GM19351 (cell line): ENCODE measurements at regions not wholly inside any gene's neighbourhood (a gene's known extent, or its start where the extent isn't known, plus 50 kb on each side); places are given as distances from the start of the nearest gene placed in this dataset.
"Not testable (repeated sequence)": the region's sequence is repeated elsewhere in the genome, so short reads cannot be mapped to it uniquely, and the experiment has no call there.

Source experiments
- ATAC-seq: cut with Tn5 transposase; IDR thresholded peaks from one replicate; pipeline ENCODE4 v1.9.1; 2021; ENCODE audit warnings: mild to moderate bottlenecking, moderate library complexity; ENCODE audit not compliant: unreplicated experiment

DNA sequence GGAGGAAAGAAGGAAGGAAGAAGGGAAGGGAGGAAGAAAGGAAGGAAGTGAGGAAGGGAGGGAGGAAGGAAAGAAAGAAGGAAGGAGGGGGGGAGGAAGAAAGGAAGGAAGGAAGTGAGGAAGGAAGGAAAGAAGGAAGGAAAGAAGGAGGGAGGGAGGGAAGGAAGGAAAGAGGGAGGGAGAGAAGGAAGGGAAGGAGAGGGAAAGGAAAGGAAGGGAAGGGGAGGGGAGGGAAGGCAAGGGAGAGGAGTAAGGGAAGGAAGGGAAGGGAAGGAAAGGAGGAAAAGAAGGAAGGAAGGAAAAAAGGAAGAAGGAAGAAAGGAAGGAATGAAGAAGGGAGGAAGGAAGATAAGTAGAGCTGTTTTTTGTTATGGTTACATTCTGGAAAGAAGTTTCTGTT lies 141.2 kb downstream of the LRRC3B start:
- ATAC-seq = no peak

- no peak for ATAC-seq
These were observed 143.5 kb downstream of the LRRC3B start for GRCh38 chr3:26766031-26766430.

GRCh38 chr3:26768068-26768651 lies 145.6 kb downstream of the LRRC3B start:
- no peak for ATAC-seq

DNA sequence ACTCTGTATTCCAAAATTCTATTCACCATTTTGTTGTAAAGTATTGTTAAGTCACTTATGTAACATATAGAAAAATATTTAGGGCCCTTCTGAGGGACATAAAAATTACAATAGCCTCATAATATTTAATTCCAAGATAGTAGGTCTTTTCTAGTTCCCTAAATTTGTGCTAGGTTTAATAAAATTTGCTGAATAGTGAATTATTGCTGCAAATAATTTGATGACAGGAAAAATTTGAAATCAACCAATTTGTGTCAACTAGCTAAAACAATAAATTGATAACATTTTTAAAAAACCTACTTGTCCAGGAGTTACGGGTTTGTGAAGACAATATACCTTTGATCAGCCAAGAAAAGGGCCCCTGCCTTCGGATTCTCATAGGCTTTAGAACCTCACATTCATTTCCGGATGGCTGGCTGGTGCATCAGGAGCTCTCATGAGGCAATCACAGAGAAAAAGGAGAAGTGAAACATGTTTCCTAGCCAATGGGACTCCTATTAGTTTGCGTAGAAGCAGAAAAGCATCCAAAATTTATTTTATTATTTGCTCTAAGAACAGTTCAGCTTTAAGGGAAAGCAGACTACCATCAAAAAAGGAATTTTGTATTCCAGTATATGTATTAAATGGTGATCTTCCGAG lies 177.2 kb downstream of the LRRC3B start:
- ATAC-seq = no peak

- ATAC-seq = no peak
These were observed 184.7 kb downstream of the LRRC3B start for GRCh38 chr3:26807272-26807671.

DNA sequence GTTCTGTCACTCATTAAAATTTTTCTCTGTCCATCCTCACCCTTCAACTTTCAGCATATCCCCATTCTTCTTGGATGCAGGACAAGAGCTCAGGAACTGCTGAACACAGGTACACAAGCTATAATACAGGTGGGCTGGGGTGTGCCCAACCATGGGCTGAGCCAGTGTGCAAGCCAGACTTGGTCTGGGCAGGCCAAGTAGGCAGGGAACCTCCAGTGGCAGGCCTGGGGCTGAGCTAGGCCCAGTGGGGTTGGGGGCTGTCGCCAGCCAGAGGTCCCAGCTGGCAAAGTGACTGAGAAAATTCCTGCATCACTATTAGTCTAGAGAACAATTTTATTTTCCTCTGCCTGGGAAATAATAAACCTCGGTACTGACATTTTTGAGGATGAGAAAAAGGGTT lies 202.9 kb downstream of the LRRC3B start:
- ATAC-seq = no peak

GRCh38 chr3:26827169-26827568 lies 204.6 kb downstream of the LRRC3B start:
- ATAC-seq = no peak

GRCh38 chr3:26838026-26838425 lies 215.5 kb downstream of the LRRC3B start:
- no peak for ATAC-seq

DNA sequence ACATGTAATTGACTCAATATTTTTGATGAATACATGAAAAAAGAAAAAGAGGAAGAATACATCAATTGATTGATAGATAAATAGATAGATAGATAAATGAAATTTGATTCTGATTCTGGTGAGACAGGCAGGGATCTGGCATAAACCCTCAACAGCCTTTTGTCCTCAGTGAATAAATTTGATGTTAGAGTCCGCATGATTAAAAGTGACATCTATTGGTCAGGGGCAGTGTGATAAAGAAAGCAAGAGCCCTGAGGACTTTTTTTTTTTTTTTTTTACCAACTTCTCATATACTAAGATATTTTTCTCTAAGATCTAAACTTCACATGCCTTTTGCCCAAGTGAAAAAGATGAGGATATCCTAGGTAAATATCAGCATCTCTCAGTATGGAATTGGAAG lies 216.4 kb downstream of the LRRC3B start:
- ATAC-seq = no peak

GRCh38 chr3:26840272-26840870 lies 217.8 kb downstream of the LRRC3B start:
- no peak for ATAC-seq

DNA sequence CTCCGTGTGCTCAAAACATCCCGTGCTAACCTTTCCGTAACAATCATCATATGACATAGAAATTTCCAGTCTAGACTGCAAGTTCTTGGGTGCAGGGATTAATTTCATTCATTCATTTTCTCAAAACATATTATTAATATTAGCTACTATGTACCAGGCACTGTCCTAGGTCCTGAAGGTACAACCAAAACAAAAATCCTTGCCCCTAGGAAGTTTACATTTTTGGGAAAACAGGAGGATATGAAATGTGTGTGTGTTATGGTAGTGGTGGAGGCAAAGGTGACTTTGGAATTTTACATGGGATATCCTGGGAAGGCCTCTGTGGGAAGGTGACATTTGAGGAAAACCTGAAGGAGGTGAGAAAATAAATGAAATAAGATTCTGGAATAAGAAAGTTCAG lies 222.6 kb downstream of the LRRC3B start:
- no peak for ATAC-seq

DNA sequence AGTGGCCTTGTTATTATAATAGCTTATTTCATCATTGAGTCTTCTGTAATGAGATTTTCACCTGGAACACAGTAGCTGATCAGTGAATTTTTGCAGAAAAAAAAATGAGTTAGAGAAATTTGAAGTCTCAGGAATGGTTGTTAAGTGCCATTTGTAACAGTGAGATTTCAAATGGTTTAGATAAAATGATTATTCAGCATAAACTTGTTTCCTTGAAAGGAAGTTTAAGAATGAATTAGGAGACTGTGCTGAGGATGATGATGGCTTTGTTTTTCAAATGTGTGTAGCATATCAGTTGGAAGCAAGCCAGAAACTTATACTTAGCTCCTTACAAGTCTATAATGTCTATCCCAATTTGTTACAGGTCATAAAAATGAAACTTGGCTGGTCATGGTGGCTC lies 225.1 kb downstream of the LRRC3B start:
- no peak for ATAC-seq

DNA sequence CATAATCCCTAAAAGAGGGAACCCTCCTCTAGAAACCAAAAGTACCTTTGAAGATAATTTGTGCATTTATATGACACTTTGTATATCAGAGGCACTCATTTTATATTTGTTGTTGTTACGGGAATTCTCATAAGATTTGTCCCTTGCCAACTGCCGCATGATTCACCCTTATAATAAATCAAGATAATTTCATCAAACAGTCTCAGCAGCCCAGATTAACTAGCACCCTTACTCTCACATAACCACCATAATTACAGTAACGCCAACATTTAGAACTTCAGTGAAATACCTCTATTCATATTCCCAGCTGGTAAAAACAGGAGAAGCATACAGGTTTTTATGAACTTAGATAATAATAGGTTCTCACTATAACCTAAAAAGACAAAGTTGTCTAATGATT lies 271.9 kb downstream of the LRRC3B start:
- ATAC-seq = no peak

GRCh38 chr3:26915208-26915607 lies 292.6 kb downstream of the LRRC3B start:
- no peak for ATAC-seq

- no peak for ATAC-seq
These were observed 298.3 kb downstream of the LRRC3B start for GRCh38 chr3:26920646-26921478.

DNA sequence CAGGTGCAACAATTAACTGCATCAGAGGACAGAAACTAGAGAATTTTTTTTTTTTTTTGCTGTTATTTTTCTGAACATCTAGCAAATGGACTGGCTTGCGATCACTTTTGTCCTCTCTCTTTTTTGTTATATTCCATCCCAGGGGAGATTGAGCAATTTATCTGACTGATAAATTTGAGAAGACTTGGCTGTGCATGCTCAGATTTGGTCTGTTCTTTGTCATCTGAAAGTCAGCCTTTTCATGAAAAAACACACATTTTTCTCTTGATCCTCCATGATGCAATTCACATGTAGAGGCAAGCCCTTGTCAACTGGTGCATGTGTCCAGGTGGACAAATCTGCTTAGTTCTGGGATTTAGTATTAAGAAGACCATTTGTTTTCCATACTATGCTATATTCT lies 309.3 kb downstream of the LRRC3B start:
- ATAC-seq = no peak

DNA sequence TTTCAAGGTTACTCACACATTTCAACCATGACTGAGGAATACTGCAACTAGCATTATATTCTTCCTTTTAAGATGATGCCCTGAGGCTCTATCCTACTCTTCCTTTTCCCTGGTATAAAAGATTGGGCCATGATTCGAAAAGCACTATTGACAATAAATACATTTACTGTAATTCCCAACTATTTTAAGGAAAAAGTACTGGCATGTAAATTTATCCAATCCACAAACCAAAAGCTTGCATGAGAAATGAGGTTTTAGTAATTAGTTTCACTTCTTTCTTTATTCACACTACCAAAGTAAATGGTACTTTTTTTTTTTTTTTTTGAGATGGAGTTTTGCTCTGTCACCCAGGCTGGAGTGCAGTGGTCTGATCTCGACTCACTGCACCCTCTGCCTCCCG lies 310.2 kb downstream of the LRRC3B start:
- no peak for ATAC-seq

- not testable (repeated sequence) for ATAC-seq
These were observed 322.9 kb downstream of the LRRC3B start for GRCh38 chr3:26945480-26945879.

DNA sequence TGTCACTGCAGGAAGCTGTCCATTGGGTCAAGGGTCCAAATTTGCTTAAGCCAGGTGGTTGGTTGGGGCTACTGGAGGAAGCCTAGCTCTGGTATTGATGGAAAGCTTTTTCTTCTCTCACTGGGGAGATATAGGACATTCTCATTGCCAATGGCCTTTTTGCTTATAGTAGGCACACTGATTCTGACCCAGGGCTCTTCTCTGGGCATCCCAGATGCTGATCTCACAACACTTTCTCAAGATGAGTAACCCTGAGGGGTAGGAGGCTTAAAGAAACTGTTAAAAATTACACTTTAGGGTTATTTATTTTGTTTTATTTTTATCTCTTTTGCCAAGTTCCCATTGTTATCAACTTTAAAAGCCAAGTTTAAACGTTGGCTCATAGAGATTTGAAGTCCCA lies 337.8 kb downstream of the LRRC3B start:
- no peak for ATAC-seq

DNA sequence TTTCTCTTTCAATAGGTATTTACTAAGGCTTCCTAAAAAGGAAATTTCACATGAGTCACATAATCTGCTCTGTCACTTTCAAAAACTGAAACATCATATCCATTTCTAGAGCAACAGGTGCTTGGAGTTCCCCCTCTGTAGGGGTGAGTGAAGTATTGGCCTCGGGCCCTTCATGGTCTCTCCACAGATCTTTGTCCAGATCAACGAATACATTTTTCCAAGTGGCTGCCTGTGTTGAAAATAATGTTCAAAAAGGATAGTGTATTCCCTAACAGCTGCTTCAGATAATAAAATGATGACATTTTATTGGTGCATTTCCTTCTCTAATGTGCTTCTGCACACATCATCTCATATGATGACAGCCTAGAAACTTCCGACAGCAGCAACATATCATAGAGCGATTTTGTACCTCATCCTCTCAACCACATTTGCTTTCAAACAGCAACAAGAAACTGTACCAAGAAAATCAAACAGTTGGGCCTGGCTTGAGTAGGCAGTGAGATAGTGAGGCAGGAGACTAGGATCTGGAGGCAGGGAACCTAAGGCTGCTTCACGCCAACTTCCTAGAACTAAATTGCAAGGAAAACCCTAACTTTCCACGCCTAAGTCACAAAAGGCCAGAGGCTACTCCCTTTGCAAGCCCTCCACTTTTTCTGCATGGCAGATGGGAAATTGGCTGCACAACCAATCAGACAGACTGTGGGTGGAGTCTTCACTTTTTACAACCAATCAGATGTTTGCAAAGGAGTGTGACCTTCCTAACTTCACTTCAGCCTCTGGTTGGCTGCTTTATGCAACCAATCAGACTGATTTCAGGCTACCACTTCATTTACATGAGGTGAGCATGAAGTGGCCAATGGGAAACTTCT lies 340.2 kb downstream of the LRRC3B start:
- peak; percentile 95 for ATAC-seq

DNA sequence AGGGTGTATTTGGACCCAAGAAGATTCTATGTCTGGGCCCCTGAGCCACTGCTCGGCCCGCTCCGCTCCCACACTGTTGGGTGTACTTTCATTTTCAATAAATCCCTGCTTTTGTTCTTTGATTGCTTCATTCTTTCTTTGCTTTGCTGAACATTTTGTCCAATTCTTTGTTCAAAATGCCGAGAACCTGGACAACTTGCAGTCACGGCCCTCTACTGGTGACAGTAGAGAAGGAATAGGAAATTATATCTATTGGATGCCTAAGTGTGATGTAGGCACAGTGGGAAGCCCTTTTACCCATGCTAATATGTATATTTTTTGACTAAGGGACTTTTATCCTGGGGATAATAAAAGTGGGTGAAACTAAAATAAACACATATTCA lies 340.8 kb downstream of the LRRC3B start:
- no peak for ATAC-seq
